Progenitor cell of endocrine pancreas (in vitro differentiated cells): ENCODE measurements at regions not wholly inside any gene's neighbourhood (a gene's known extent, or its start where the extent isn't known, plus 50 kb on each side); places are given as distances from the start of the nearest gene placed in this dataset.
"Not testable (repeated sequence)": the region's sequence is repeated elsewhere in the genome, so short reads cannot be mapped to it uniquely, and the experiment has no call there.

Source experiments
- DNase-seq: peaks from one replicate; pipeline ENCODE4 v3.0.0; 2021; ENCODE audit warnings: low spot score; ENCODE audit not compliant: unreplicated experiment
- H3K27ac Mint-ChIP-seq: 2 replicates; pipeline ENCODE4 v1.8.0; 2021; ENCODE audit warnings: mild to moderate bottlenecking, moderate library complexity, mixed read lengths
- H3K27me3 Mint-ChIP-seq: 2 replicates; pipeline ENCODE4 v1.8.0; 2021; ENCODE audit warnings: mixed read lengths
- H3K36me3 Mint-ChIP-seq: 2 replicates; pipeline ENCODE4 v1.8.0; 2022; ENCODE audit warnings: mixed read lengths; ENCODE audit not compliant: insufficient read depth
- H3K4me1 Mint-ChIP-seq: 2 replicates; pipeline ENCODE4 v1.8.0; 2021; ENCODE audit warnings: low read depth, mixed read lengths
- H3K4me3 Mint-ChIP-seq: 2 replicates; pipeline ENCODE4 v1.8.0; 2021; ENCODE audit warnings: low read depth, mild to moderate bottlenecking, moderate library complexity, mixed read lengths
- H3K9me3 Mint-ChIP-seq: 2 replicates; pipeline ENCODE4 v1.8.0; 2021; ENCODE audit warnings: low read depth, mixed read lengths
- CTCF ChIP-seq: fragments of 200-600 bp; sonication (generic); IDR thresholded peaks from one replicate; pipeline ENCODE4 v1.5.0; 2021; ENCODE audit warnings: antibody characterized with exemption, mild to moderate bottlenecking; ENCODE audit not compliant: unreplicated experiment

DNA sequence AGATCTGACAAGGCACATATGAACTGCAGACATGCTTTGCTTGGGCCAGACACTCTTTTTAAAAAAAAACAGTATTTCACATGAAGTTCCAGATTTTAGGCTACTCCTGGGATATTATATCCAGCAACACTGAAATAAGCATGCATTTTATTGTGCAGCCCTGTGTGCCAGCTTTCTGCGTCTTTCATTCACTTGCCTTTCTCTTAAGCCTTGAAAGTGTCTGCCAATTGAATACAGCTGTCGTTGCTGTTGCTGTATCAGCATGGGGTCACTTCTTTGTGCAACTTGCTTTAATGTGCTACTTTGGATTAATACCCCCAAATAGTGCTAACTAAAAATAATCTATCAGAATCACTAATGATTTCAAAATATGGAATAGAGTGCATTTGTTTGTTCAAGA lies 657.8 kb downstream of the SLITRK6 start:
- DNase-seq = no peak
- no peaks in the 10 kb centered on the region for H3K36me3 Mint-ChIP-seq

GRCh38 chr13:85140192-85140591 lies 659.0 kb downstream of the SLITRK6 start:
- H3K9me3 Mint-ChIP-seq = no peaks in the 10 kb centered on the region
- H3K27me3 Mint-ChIP-seq = no peaks in the 10 kb centered on the region
- H3K27ac Mint-ChIP-seq = no peak overlapping the region
- H3K36me3 Mint-ChIP-seq = no peaks in the 10 kb centered on the region
- no peak for TF ChIP-seq CTCF
- no peaks in the 10 kb centered on the region for H3K4me1 Mint-ChIP-seq
- H3K4me3 Mint-ChIP-seq = no peak overlapping the region
- DNase-seq = no peak

More for the DNA sequence above, 657.8 kb downstream of the SLITRK6 start:
- no peak for TF ChIP-seq CTCF
- Mint-ChIP-seq H3K27ac (no peak overlapping the region), H3K4me3 (no peak overlapping the region), H3K27me3 (no peaks in the 10 kb centered on the region), H3K4me1 (no peaks in the 10 kb centered on the region), H3K9me3 (no peaks in the 10 kb centered on the region)

DNA sequence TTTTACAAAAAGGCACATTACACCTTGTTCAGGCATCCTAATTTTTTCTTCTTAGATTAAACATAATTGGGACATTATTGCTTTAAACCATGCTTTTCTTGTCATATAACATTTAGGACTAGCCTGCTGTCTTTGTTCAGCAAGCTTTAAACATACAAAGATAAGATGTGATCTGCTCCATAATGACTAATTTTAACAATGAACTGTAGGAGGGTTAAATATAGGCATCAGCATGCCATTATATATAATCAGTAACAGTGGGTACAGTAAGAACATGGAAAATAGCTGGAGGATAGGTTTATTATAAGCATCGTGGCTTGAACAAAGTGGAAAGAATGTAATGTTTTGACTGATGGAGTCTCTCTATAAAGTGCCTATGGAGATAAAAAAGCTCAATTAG lies 661.7 kb downstream of the SLITRK6 start:
- Mint-ChIP-seq H3K9me3 (no peaks in the 10 kb centered on the region), H3K27ac (no peak overlapping the region), H3K4me3 (no peak overlapping the region), H3K27me3 (no peaks in the 10 kb centered on the region), H3K4me1 (no peaks in the 10 kb centered on the region), H3K36me3 (no peaks in the 10 kb centered on the region)
- TF ChIP-seq CTCF = no peak
- DNase-seq = no peak

DNA sequence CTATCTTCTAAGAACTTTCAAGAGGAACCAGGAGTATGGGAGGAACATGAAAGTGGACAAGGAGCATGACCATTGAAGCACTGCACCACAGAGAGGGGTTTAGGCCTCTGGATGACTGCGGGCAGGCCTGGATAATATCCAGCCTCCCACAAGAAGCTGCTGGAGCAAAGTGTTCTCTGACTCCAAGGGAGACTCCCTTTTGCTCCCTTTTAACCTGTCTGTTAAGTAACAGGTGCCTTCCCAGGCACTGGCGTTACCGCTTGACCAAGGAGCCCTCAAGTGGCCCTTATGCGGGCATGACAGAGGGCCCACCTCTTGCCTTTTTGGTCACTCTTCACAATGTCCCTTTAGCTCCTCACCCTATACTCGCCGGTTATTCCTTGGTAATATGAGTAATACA lies 666.2 kb downstream of the SLITRK6 start:
- DNase-seq = no peak
- H3K36me3 Mint-ChIP-seq = no peaks in the 10 kb centered on the region
- H3K4me1 Mint-ChIP-seq = no peaks in the 10 kb centered on the region
- H3K9me3 Mint-ChIP-seq = no peaks in the 10 kb centered on the region
- no peak overlapping the region for H3K27ac Mint-ChIP-seq
- TF ChIP-seq CTCF = no peak
- no peaks in the 10 kb centered on the region for H3K27me3 Mint-ChIP-seq
- H3K4me3 Mint-ChIP-seq = no peak overlapping the region

- H3K4me1 Mint-ChIP-seq, H3K27me3 Mint-ChIP-seq, H3K4me3 Mint-ChIP-seq, H3K36me3 Mint-ChIP-seq, H3K27ac Mint-ChIP-seq, DNase-seq, H3K9me3 Mint-ChIP-seq: not testable (repeated sequence)
These were observed 675.7 kb downstream of the SLITRK6 start for GRCh38 chr13:85123501-85123900.

GRCh38 chr13:85108356-85108755 lies 690.9 kb downstream of the SLITRK6 start:
- Mint-ChIP-seq H3K4me3 (no peak overlapping the region), H3K36me3 (no peaks in the 10 kb centered on the region), H3K9me3 (peaks cover 7% of the 10 kb centered on the region), H3K27me3 (no peaks in the 10 kb centered on the region), H3K27ac (no peak overlapping the region), H3K4me1 (no peaks in the 10 kb centered on the region)
- no peak for DNase-seq
- no peak for TF ChIP-seq CTCF
